ENCODE measurements at regions not wholly inside any gene's neighbourhood (a gene's known extent, or its start where the extent isn't known, plus 50 kb on each side); places are given as distances from the start of the nearest gene placed in this dataset.

- TF ChIP-seq CTCF (IDR thresholded peaks at IDR 0.05; ENCODE audit: low read depth, low read length) (no peak), EZH2phosphoT487 (IDR thresholded peaks at IDR 0.05; ENCODE audit: low read depth) (no peak)
- Histone ChIP-seq H3K9me3 (ENCODE audit: insufficient read depth, low read length) (no peaks in the 10 kb centered on the region), H3K4me2 (ENCODE audit: low read length) (no peak overlapping the region), H3K4me1 (ENCODE audit: low read length) (peaks cover 7% of the 10 kb centered on the region), H3K9ac (ENCODE audit: low read length) (no peak overlapping the region), H2AFZ (ENCODE audit: low read depth, low read length) (no peak overlapping the region), H3K36me3 (replicated peaks; ENCODE audit: low read depth, low read length) (peaks cover 8% of the 10 kb centered on the region), H3K27me3 (ENCODE audit: low read depth, low read length) (no peaks in the 10 kb centered on the region), H3K27ac (ENCODE audit: low read length) (no peak overlapping the region), H4K20me1 (ENCODE audit: insufficient read depth, low read length) (no peaks in the 10 kb centered on the region), H3K4me3 (ENCODE audit: low read length) (no peak overlapping the region), H3K79me2 (ENCODE audit: low read length) (no peaks in the 10 kb centered on the region)
Observed at GRCh38 chrX:2640436-2641150, 50.5 kb upstream of the CD99 start.

GRCh38 chrX:2638279-2638678 is 52.8 kb upstream of the CD99 start:
- Histone ChIP-seq H3K27me3 (ENCODE audit: low read depth, low read length) (no peaks in the 10 kb centered on the region), H3K4me1 (ENCODE audit: low read length) (no peaks in the 10 kb centered on the region), H3K4me2 (ENCODE audit: low read length) (no peak overlapping the region), H2AFZ (ENCODE audit: low read depth, low read length) (no peak overlapping the region), H4K20me1 (ENCODE audit: insufficient read depth, low read length) (no peaks in the 10 kb centered on the region), H3K4me3 (ENCODE audit: low read length) (no peak overlapping the region), H3K27ac (ENCODE audit: low read length) (no peak overlapping the region), H3K9ac (ENCODE audit: low read length) (no peak overlapping the region), H3K9me3 (ENCODE audit: insufficient read depth, low read length) (no peaks in the 10 kb centered on the region), H3K36me3 (replicated peaks; ENCODE audit: low read depth, low read length) (peaks cover 8% of the 10 kb centered on the region), H3K79me2 (ENCODE audit: low read length) (no peaks in the 10 kb centered on the region)
- TF ChIP-seq EZH2phosphoT487 (IDR thresholded peaks at IDR 0.05; ENCODE audit: low read depth) (no peak), CTCF (IDR thresholded peaks at IDR 0.05; ENCODE audit: low read depth, low read length) (no peak)

- Histone ChIP-seq H3K79me2 (ENCODE audit: low read length) (no peaks in the 10 kb centered on the region), H2AFZ (ENCODE audit: low read depth, low read length) (no peak overlapping the region), H3K4me3 (ENCODE audit: low read length) (no peak overlapping the region), H3K9me3 (ENCODE audit: insufficient read depth, low read length) (no peaks in the 10 kb centered on the region), H3K4me2 (ENCODE audit: low read length) (no peak overlapping the region), H3K27ac (ENCODE audit: low read length) (no peak overlapping the region), H3K36me3 (replicated peaks; ENCODE audit: low read depth, low read length) (peaks cover 20% of the 10 kb centered on the region), H3K9ac (ENCODE audit: low read length) (no peak overlapping the region), H3K4me1 (ENCODE audit: low read length) (peaks cover 13% of the 10 kb centered on the region), H3K27me3 (ENCODE audit: low read depth, low read length) (no peaks in the 10 kb centered on the region), H4K20me1 (ENCODE audit: insufficient read depth, low read length) (no peaks in the 10 kb centered on the region)
- TF ChIP-seq EZH2phosphoT487 (IDR thresholded peaks at IDR 0.05; ENCODE audit: low read depth) = no peak
- TF ChIP-seq CTCF (IDR thresholded peaks at IDR 0.05; ENCODE audit: low read depth, low read length) = no peak
Observed at GRCh38 chrX:2635342-2635741, 55.8 kb upstream of the CD99 start.

- Histone ChIP-seq H3K4me2 (ENCODE audit: low read length) (peak overlapping the region; percentile 23; the same call in 1 of the 2 replicates), H3K27me3 (ENCODE audit: low read depth, low read length) (no peaks in the 10 kb centered on the region), H3K9me3 (ENCODE audit: insufficient read depth, low read length) (0 out of 2 replicates have a peak, but pooled peaks cover 6% of the 10 kb centered on the region), H3K4me3 (ENCODE audit: low read length) (peak overlapping the region; percentile 57; the same call in 1 of the 2 replicates), H3K9ac (ENCODE audit: low read length) (no peak overlapping the region; the same call in 1 of the 2 replicates), H4K20me1 (ENCODE audit: insufficient read depth, low read length) (no peaks in the 10 kb centered on the region), H3K27ac (ENCODE audit: low read length) (peak overlapping the region; percentile 85), H3K36me3 (replicated peaks; ENCODE audit: low read depth, low read length) (peaks cover 31% of the 10 kb centered on the region), H3K79me2 (ENCODE audit: low read length) (no peaks in the 10 kb centered on the region), H2AFZ (ENCODE audit: low read depth, low read length) (peak overlapping the region; percentile 28), H3K4me1 (ENCODE audit: low read length) (peaks cover 28% of the 10 kb centered on the region)
- TF ChIP-seq CTCF (IDR thresholded peaks at IDR 0.05; ENCODE audit: low read depth, low read length) (no peak), EZH2phosphoT487 (IDR thresholded peaks at IDR 0.05; ENCODE audit: low read depth) (no peak)
Observed at GRCh38 chrX:2632533-2633504, 58.3 kb upstream of the CD99 start.
